Stimulated activated CD4-positive, alpha-beta T cell treated with anti-CD3 and anti-CD28 coated beads, Interleukin-12 subunit alpha, Interleukin-12 subunit beta, amount 100 ng/mL, for 4 hours (primary cell): ENCODE measurements at regions not wholly inside any gene's neighbourhood (a gene's known extent, or its start where the extent isn't known, plus 50 kb on each side); places are given as distances from the start of the nearest gene placed in this dataset.

Source experiments
- DNase-seq: peaks from one replicate; pipeline ENCODE4 v3.0.0-alpha.2; 2020

- no peak for DNase-seq
Measured at GRCh38 chr6:156725712-156726111, 51.5 kb upstream of the ARID1B start.

GRCh38 chr6:156720691-156721685 is 56.2 kb upstream of the ARID1B start:
- no peak for DNase-seq

- DNase-seq = peak; percentile 67
Measured at GRCh38 chr6:156719720-156720563, 57.2 kb upstream of the ARID1B start.

GRCh38 chr6:156719395-156719719 is 57.8 kb upstream of the ARID1B start:
- DNase-seq = no peak

GRCh38 chr6:156718647-156719394 is 58.4 kb upstream of the ARID1B start:
- no peak for DNase-seq

GRCh38 chr6:156717542-156717941 is 59.6 kb upstream of the ARID1B start:
- DNase-seq = no peak

GRCh38 chr6:156715839-156716238 is 61.3 kb upstream of the ARID1B start:
- no peak for DNase-seq

- no peak for DNase-seq
Measured at GRCh38 chr6:156713548-156713947, 63.6 kb upstream of the ARID1B start.

- DNase-seq = no peak
Measured at GRCh38 chr6:156710479-156710878, 66.7 kb upstream of the ARID1B start.

GRCh38 chr6:156707818-156708217 is 69.4 kb upstream of the ARID1B start:
- DNase-seq = no peak

- DNase-seq = no peak
Measured at GRCh38 chr6:156703719-156704118, 73.5 kb upstream of the ARID1B start.

- no peak for DNase-seq
Measured at GRCh38 chr6:156701966-156702365, 75.2 kb upstream of the ARID1B start.

GRCh38 chr6:156700440-156701057 is 76.6 kb upstream of the ARID1B start:
- no peak for DNase-seq

- no peak for DNase-seq
Measured at GRCh38 chr6:156699935-156700334, 77.2 kb upstream of the ARID1B start.

GRCh38 chr6:156699017-156699421 is 78.2 kb upstream of the ARID1B start:
- no peak for DNase-seq

- DNase-seq = no peak
Measured at GRCh38 chr6:156698239-156699016, 78.8 kb upstream of the ARID1B start.

GRCh38 chr6:156697225-156697830 is 79.8 kb upstream of the ARID1B start:
- no peak for DNase-seq

- no peak for DNase-seq
Measured at GRCh38 chr6:156695742-156696141, 81.4 kb upstream of the ARID1B start.

- no peak for DNase-seq
Measured at GRCh38 chr6:156694679-156695078, 82.5 kb upstream of the ARID1B start.

GRCh38 chr6:156691018-156691417 is 86.2 kb upstream of the ARID1B start:
- DNase-seq = no peak

- no peak for DNase-seq
Measured at GRCh38 chr6:156689656-156690055, 87.5 kb upstream of the ARID1B start.

- DNase-seq = no peak
Measured at GRCh38 chr6:156688620-156688971, 88.6 kb upstream of the ARID1B start.
